ENCODE measurements at regions not wholly inside any gene's neighbourhood (a gene's known extent, or its start where the extent isn't known, plus 50 kb on each side); places are given as distances from the start of the nearest gene placed in this dataset.

- TF ChIP-seq, protein P1, sequence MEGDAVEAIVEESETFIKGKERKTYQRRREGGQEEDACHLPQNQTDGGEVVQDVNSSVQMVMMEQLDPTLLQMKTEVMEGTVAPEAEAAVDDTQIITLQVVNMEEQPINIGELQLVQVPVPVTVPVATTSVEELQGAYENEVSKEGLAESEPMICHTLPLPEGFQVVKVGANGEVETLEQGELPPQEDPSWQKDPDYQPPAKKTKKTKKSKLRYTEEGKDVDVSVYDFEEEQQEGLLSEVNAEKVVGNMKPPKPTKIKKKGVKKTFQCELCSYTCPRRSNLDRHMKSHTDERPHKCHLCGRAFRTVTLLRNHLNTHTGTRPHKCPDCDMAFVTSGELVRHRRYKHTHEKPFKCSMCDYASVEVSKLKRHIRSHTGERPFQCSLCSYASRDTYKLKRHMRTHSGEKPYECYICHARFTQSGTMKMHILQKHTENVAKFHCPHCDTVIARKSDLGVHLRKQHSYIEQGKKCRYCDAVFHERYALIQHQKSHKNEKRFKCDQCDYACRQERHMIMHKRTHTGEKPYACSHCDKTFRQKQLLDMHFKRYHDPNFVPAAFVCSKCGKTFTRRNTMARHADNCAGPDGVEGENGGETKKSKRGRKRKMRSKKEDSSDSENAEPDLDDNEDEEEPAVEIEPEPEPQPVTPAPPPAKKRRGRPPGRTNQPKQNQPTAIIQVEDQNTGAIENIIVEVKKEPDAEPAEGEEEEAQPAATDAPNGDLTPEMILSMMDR (conservative IDR thresholded peaks at IDR 0.05; ENCODE audit: low read length): no peak
- TF ChIP-seq EZH2phosphoT487 (IDR thresholded peaks at IDR 0.05; ENCODE audit: borderline replicate concordance, low read depth, low read length): no peak
Measured at GRCh38 chr14:82641050-82641540, 1107.4 kb upstream of the SEL1L start.

All from OCI-LY7 (cell line).